Skin epidermis (tissue), 12 donors: ENCODE measurements at regions not wholly inside any gene's neighbourhood (a gene's known extent, or its start where the extent isn't known, plus 50 kb on each side); places are given as distances from the start of the nearest gene placed in this dataset.
A peak's percentile ranks its signal among the peaks of the same experiment; 100 is the strongest.
"Not testable (repeated sequence)": the region's sequence is repeated elsewhere in the genome, so short reads cannot be mapped to it uniquely, and the experiment has no call there.

ENCODE experiments used
- H3K27ac ChIP-seq, 21 experiments: fragments of 200-600 bp; sonication (generic) in 11 of 21; one replicate each; pipeline ENCODE4 v1.5.0; 2020; ENCODE audit warnings: mild to moderate bottlenecking in 3 of 21, inconsistent platforms in 2 of 21, moderate library complexity in 2 of 21
- H3K4me3 ChIP-seq, 7 experiments: fragments of 200-600 bp; sonication (generic) in 2 of 7; one replicate each; pipeline ENCODE4 v1.5.0; 2020; ENCODE audit warnings: inconsistent platforms in 2 of 7, mild to moderate bottlenecking in 2 of 7, moderate library complexity in 1 of 7

GRCh38 chr9:40097992-40098391, 742.5 kb downstream of the SPATA31A1 start:
- not testable (repeated sequence) for H3K4me3 ChIP-seq, H3K27ac ChIP-seq

DNA sequence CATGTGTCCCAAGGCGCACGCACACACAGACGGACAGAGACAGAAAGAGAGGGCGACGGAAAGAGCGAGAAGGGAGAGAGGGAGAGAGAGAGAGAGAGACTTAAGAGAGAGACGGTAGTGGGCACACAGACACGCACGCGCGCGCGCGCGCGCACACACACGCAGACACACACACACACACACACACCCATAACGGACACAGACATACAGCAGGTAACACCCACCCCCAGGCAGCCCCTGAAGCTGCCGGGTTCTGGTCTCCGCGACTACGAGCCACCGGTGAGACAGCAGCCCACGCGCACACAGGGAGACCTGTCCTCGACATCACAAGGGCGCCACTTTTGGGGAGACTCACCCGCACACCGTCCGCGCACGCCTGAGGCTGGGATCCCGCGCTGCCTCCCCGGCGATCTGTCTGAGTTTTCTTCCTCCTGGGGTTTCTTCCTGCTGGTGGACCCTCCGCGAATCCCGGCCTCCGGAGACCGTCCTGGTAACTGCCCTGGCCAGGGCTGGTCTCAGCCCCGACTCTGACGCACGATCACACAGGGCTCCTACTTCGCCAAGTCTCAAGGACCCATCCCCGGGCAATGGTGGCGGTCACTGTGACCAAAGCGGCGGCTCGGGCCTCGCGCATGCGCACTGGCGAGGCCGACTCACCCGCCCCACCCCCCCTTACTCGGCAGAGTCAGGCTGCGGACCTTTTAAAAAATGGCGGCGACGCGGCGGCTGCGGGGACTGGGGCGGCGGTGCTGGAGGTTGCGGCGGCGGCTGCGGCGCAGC, 750.7 kb downstream of the SPATA31A1 start:
- peak overlapping the region in 8 of 21 experiments; percentile 21 to 75 (median 56) for H3K27ac ChIP-seq
- H3K4me3 ChIP-seq = peak overlapping the region in 4 of 7 experiments; percentile 35 to 53 (median 40)

GRCh38 chr9:40106783-40107248, 751.3 kb downstream of the SPATA31A1 start:
- Histone ChIP-seq H3K4me3 (peak overlapping the region in 4 of 7 experiments; percentile 14 to 53 (median 40)), H3K27ac (peak overlapping the region in 6 of 21 experiments; percentile 22 to 75 (median 66))

DNA sequence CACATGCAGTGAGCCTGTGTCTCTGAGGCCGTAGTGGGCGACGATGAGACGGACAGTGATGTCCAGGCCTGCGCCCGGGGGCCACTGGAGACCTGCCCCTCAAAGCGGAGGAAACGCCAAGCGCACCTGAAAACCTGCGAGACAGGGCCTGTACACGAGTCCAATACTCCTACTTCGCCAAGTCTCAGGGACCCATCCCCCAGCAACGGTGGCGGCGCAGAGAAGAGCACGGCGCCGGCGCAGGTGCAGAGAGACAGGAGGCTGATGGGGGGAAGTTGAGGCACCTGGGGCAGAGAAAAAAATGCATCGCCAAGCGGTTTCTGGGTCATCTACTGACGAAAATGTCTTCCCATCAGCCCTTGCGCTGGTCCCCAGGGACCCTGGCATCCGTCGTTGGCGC, 751.8 kb downstream of the SPATA31A1 start:
- peak overlapping the region in 1 of 21 experiments; percentile 69 for H3K27ac ChIP-seq
- H3K4me3 ChIP-seq = peak overlapping the region in 4 of 7 experiments; percentile 14 to 53 (median 40)

GRCh38 chr9:40108465-40108864, 753.0 kb downstream of the SPATA31A1 start:
- not testable (repeated sequence) for H3K4me3 ChIP-seq, H3K27ac ChIP-seq

DNA sequence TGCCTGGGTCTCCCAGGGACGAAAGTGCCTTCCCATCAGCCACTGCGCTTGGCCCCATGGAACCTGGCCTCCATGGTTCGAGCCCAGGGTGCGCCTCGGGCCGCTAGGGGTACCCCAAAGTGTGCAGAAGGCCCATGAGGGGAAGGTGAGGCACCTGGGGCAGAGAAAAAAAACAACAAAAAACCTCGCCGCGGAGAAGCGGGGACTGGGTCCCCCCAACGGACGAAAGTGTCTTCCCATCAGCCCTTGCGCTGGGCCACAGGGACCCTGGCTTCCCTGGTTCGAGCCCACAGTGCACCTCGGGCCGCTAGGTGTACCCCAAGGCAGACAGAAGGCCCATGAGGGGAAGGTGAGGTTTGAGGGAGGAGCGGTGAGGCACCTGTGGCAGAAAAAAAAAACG, 755.3 kb downstream of the SPATA31A1 start:
- H3K4me3 ChIP-seq = peak overlapping the region in 1 of 7 experiments; percentile 15
- H3K27ac ChIP-seq = not testable (repeated sequence)

DNA sequence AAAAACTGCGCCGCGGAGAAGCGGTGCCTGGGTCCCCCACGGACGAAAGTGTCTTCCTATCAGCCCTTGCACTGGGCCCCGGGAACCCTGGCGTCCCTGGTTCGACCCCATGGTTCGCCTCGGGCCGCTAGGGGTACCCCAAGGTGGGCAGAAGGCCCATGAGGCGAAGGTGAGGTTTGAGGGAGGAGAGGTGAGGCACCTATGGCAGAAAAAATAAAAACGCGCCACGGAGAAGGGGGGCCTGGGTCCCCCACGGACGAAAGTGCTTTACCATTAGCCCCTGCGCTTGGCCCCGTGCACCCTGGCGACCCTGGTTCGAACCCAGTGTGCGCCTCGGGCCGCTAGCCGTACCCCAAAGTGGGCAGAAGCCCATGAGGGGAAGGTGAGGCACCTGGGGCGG, 756.1 kb downstream of the SPATA31A1 start:
- not testable (repeated sequence) for H3K4me3 ChIP-seq, H3K27ac ChIP-seq

DNA sequence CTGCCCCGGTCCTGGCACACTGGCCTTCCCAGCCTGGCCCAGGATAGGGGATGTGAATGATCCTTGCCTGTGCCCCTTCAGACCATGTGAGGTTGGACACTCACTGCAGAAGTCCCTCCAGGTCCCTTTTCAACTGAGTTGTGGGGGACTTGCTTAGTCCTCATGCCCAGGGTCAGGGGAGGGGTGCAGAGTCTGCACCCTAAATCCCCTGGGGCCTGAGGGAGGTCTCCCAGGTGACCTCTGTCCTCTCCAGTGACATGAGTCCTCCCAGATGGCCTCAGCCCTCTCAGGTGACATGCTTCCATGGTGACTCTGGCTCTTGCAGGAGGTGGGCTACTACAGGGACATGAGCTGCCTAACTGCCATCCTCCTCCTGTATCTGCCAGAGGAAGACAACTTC, 775.1 kb downstream of the SPATA31A1 start:
- H3K4me3 ChIP-seq, H3K27ac ChIP-seq: not testable (repeated sequence)

DNA sequence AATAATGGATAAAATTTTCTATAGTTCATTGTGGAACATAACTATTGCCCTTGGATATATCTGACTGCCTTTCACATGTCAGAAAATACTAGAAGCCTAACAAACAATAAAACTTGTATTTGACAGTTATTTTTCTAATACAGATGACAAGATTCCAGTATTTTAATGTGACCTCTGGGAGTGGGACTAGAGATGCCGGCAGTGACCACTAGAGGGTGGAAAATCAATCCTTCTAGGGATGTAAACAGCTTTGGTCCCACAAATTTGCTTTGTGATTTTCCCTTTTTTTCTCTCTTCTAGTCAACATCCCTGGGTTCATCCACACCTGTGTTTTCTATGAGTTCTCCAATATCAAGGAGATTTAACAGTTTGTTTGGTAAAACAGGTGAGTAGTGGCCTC, 813.7 kb downstream of the SPATA31A1 start:
- H3K27ac ChIP-seq, H3K4me3 ChIP-seq: not testable (repeated sequence)

- H3K27ac ChIP-seq, H3K4me3 ChIP-seq: not testable (repeated sequence)
Measured at GRCh38 chr9:40173316-40173715, 817.8 kb downstream of the SPATA31A1 start.

DNA sequence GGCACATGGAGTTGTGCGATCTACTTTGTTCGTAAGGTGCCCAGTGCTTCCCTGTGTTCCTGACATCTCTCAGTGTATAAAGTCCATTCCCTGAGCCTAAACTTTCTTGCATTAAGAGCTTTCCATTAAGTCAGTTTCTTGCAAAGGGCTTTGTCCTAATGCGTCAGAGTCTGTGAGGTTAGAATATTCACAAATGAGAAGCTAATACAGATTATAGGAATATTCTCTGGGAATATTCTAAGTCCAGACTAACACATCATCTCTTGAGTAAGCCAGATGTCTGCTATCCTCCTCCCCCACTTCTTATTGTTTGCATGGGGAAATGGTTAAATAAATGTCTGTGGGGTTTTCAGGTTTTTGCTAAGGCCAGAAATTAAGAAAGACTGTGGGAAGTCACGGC, 818.6 kb downstream of the SPATA31A1 start:
- not testable (repeated sequence) for H3K4me3 ChIP-seq, H3K27ac ChIP-seq

- not testable (repeated sequence) for H3K27ac ChIP-seq, H3K4me3 ChIP-seq
Measured at GRCh38 chr9:40177403-40177802, 821.9 kb downstream of the SPATA31A1 start.

GRCh38 chr9:40191403-40191802, 835.9 kb downstream of the SPATA31A1 start:
- H3K27ac ChIP-seq, H3K4me3 ChIP-seq: not testable (repeated sequence)

DNA sequence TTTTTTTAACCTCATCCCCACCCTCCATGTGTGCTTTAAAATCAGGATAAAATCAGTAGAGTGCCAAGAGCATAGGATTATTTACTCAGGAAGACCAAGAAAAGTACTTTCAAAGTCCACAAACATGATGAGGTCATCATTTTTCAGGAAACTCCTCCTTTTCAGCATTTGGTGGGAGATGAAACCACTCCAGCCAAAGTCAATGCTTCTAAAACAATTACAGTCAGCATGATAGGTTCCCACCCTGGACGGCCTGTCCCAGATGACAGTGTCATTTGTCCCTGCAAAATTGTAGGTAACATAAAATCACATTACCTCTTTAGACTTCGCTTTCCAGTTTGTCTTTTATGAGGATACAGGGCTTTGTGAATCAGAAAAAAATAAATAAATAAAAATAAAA, 836.7 kb downstream of the SPATA31A1 start:
- not testable (repeated sequence) for H3K4me3 ChIP-seq, H3K27ac ChIP-seq

DNA sequence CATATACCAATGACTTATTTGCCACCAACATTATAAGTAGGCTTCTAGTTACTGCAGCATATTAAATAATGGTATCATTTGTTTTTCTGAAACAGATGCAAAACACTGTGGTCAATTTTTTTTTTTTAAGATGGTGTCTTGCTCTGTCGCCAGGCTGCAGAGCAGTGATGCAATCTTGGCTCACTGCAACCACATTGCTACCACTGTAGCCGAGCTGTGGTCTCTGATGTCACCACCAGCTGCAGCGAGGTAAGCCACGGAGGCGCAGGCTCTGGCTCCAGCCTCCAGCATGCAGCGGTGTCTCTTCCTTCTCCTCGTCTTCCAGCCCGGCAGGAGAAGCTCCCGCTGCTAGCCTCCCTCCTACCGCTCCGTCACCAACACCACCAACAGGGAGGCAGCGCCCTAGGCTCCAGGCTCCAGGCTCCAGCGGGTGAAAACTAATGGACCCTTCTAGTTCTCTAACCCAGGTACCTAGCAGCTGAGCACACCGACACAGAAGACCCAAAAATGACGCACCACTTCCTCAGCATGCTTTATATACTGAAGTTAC, 840.8 kb downstream of the SPATA31A1 start:
- H3K4me3 ChIP-seq, H3K27ac ChIP-seq: not testable (repeated sequence)

DNA sequence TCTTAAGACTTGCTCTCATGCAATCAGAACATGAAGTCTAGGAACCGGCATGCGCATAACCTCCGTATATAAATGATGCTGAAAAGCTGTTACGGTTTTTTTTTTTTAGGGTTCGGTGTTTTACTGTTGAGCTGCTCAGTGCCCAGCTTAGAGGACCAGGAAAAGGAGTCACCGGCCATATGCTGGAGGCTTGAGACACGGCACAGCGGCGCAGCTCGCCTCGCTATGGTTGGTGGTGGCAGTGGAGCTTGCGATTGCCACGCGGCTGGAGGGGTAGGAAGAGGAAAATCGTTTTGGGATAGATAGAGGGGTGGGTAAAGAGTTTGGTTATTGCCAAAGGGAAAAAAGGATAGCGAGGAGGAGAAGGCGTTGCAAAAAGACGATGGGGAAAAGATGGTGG, 841.3 kb downstream of the SPATA31A1 start:
- H3K27ac ChIP-seq, H3K4me3 ChIP-seq: not testable (repeated sequence)

- not testable (repeated sequence) for H3K4me3 ChIP-seq, H3K27ac ChIP-seq
Measured at GRCh38 chr9:40221596-40222233, 866.2 kb downstream of the SPATA31A1 start.

- not testable (repeated sequence) for H3K4me3 ChIP-seq
Measured at GRCh38 chr9:40222617-40223200, 867.2 kb downstream of the SPATA31A1 start.

DNA sequence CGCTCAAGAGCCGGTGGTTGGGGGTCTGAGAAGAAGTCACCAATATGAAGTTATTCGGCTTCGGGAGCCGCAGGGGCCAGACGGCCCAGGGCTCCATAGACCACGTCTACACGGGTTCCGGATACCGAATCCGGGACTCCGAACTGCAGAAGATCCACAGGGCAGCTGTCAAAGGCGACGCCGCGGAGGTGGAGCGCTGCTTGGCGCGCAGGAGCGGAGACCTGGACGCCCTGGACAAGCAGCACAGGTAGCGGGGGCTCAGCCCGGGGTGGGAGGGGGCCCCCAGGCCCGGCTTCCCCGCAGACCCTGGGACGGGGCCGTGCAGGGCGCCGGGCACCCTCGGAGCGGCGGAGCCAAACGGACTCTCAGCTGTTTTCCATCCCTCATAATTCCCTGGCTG, 867.9 kb downstream of the SPATA31A1 start:
- H3K27ac ChIP-seq = not testable (repeated sequence)
- peak overlapping the region in 1 of 7 experiments; percentile 20 for H3K4me3 ChIP-seq

More at GRCh38 chr9:40222617-40223200, 867.2 kb downstream of the SPATA31A1 start:
- H3K27ac ChIP-seq = not testable (repeated sequence)
